ENCODE measurements at regions not wholly inside any gene's neighbourhood (a gene's known extent, or its start where the extent isn't known, plus 50 kb on each side); places are given as distances from the start of the nearest gene placed in this dataset.

- Histone ChIP-seq H3K9ac (ENCODE audit: insufficient read depth, low read length) (no peak overlapping the region), H3K27me3 (ENCODE audit: control insufficient read depth, insufficient read depth, low read length) (no peaks in the 10 kb centered on the region), H4K20me1 (ENCODE audit: control insufficient read depth, extremely low read depth, insufficient read depth, low read length) (no peaks in the 10 kb centered on the region), H3K4me1 (ENCODE audit: control insufficient read depth, extremely low read depth, insufficient read depth, low read length) (no peaks in the 10 kb centered on the region), H3K4me3 (replicated peaks in 1 of 4; ENCODE audit: control extremely low read depth in 1 of 4, insufficient read depth in 1 of 4, low read depth in 3 of 4, low read length in 4 of 4) (no peak overlapping the region), H3K36me3 (ENCODE audit: control insufficient read depth, insufficient read depth, low read length) (no peaks in the 10 kb centered on the region), H3K27ac (ENCODE audit: insufficient read depth, low read length) (no peak overlapping the region), H3K79me2 (ENCODE audit: control insufficient read depth, insufficient read depth, low read length) (no peaks in the 10 kb centered on the region), H3K4me2 (ENCODE audit: extremely low read depth, insufficient read depth, low read length) (no peak overlapping the region), H3K9me3 (ENCODE audit: control insufficient read depth, insufficient read depth, low read depth, low read length) (no peaks in the 10 kb centered on the region), H2AFZ (ENCODE audit: low read length) (no peak overlapping the region)
- DNase-seq (ENCODE audit: low read depth in 2 of 2) = peak; percentile 29 to 47
- TF ChIP-seq EZH2 (IDR thresholded peaks at IDR 0.05; ENCODE audit: low read length, missing control alignments) (no peak), CTCF (conservative IDR thresholded peaks at IDR 0.05 in 1 of 2, IDR thresholded peaks at IDR 0.05 in 1 of 2; ENCODE audit: low read depth in 1 of 2, low read length in 2 of 2) (no peak)
Measured at GRCh38 chr5:124546643-124547042, 199.8 kb downstream of the ZNF608 start.

GRCh38 chr5:124544366-124545055, 201.9 kb downstream of the ZNF608 start:
- TF ChIP-seq CTCF (conservative IDR thresholded peaks at IDR 0.05 in 1 of 2, IDR thresholded peaks at IDR 0.05 in 1 of 2; ENCODE audit: low read depth in 1 of 2, low read length in 2 of 2) (no peak), EZH2 (IDR thresholded peaks at IDR 0.05; ENCODE audit: low read length, missing control alignments) (no peak)
- no peaks in the 10 kb centered on the region for H3K27me3 ChIP-seq (ENCODE audit: control insufficient read depth, insufficient read depth, low read length)
- no peaks in the 10 kb centered on the region for H3K4me1 ChIP-seq (ENCODE audit: control insufficient read depth, extremely low read depth, insufficient read depth, low read length)
- no peak overlapping the region for H3K9ac ChIP-seq (ENCODE audit: insufficient read depth, low read length)
- no peak overlapping the region for H3K4me2 ChIP-seq (ENCODE audit: extremely low read depth, insufficient read depth, low read length)
- no peak overlapping the region for H3K4me3 ChIP-seq (replicated peaks in 1 of 4; ENCODE audit: control extremely low read depth in 1 of 4, insufficient read depth in 1 of 4, low read depth in 3 of 4, low read length in 4 of 4)
- peak in 1 of 2 donors; percentile 54 for DNase-seq (ENCODE audit: low read depth in 2 of 2)
- H3K79me2 ChIP-seq (ENCODE audit: control insufficient read depth, insufficient read depth, low read length) = no peaks in the 10 kb centered on the region
- no peak overlapping the region for H2AFZ ChIP-seq (ENCODE audit: low read length)
- no peaks in the 10 kb centered on the region for H4K20me1 ChIP-seq (ENCODE audit: control insufficient read depth, extremely low read depth, insufficient read depth, low read length)
- no peaks in the 10 kb centered on the region for H3K36me3 ChIP-seq (ENCODE audit: control insufficient read depth, insufficient read depth, low read length)
- no peak overlapping the region for H3K27ac ChIP-seq (ENCODE audit: insufficient read depth, low read length)
- no peaks in the 10 kb centered on the region for H3K9me3 ChIP-seq (ENCODE audit: control insufficient read depth, insufficient read depth, low read depth, low read length)

GRCh38 chr5:124538931-124539330, 207.5 kb downstream of the ZNF608 start:
- H3K36me3 ChIP-seq (ENCODE audit: control insufficient read depth, insufficient read depth, low read length) = no peaks in the 10 kb centered on the region
- no peaks in the 10 kb centered on the region for H3K27me3 ChIP-seq (ENCODE audit: control insufficient read depth, insufficient read depth, low read length)
- no peaks in the 10 kb centered on the region for H3K4me1 ChIP-seq (ENCODE audit: control insufficient read depth, extremely low read depth, insufficient read depth, low read length)
- DNase-seq (ENCODE audit: low read depth in 2 of 2) = no peak
- no peaks in the 10 kb centered on the region for H3K79me2 ChIP-seq (ENCODE audit: control insufficient read depth, insufficient read depth, low read length)
- no peak overlapping the region for H3K4me2 ChIP-seq (ENCODE audit: extremely low read depth, insufficient read depth, low read length)
- no peak overlapping the region for H3K4me3 ChIP-seq (replicated peaks in 1 of 4; ENCODE audit: control extremely low read depth in 1 of 4, insufficient read depth in 1 of 4, low read depth in 3 of 4, low read length in 4 of 4)
- H3K9ac ChIP-seq (ENCODE audit: insufficient read depth, low read length) = no peak overlapping the region
- no peak for TF ChIP-seq EZH2 (IDR thresholded peaks at IDR 0.05; ENCODE audit: low read length, missing control alignments)
- TF ChIP-seq CTCF (conservative IDR thresholded peaks at IDR 0.05 in 1 of 2, IDR thresholded peaks at IDR 0.05 in 1 of 2; ENCODE audit: low read depth in 1 of 2, low read length in 2 of 2) = no peak
- H4K20me1 ChIP-seq (ENCODE audit: control insufficient read depth, extremely low read depth, insufficient read depth, low read length) = no peaks in the 10 kb centered on the region
- no peak overlapping the region for H2AFZ ChIP-seq (ENCODE audit: low read length)
- no peaks in the 10 kb centered on the region for H3K9me3 ChIP-seq (ENCODE audit: control insufficient read depth, insufficient read depth, low read depth, low read length)
- H3K27ac ChIP-seq (ENCODE audit: insufficient read depth, low read length) = no peak overlapping the region

All from fibroblast of lung (primary cell).